ENCODE measurements at regions not wholly inside any gene's neighbourhood (a gene's known extent, or its start where the extent isn't known, plus 50 kb on each side); places are given as distances from the start of the nearest gene placed in this dataset.

- no peaks in the 10 kb centered on the region for H3K9me3 ChIP-seq (ENCODE audit: control insufficient read depth, insufficient read depth, low read depth, low read length)
- H3K4me1 ChIP-seq (ENCODE audit: control insufficient read depth, insufficient read depth, low read length): no peaks in the 10 kb centered on the region
- POLR2A ChIA-PET: no interaction called here
- CTCF ChIA-PET: interaction anchor here (0.6 to 0.7 kb wide), 2 partner anchors 332 to 375 kb away, joined by 3 to 4 read pairs; no protein-coding TSS in a partner anchor
- TF ChIP-seq ZBTB6 (tag by site-specific recombination; IDR thresholded peaks at IDR 0.05) (no peak), ZNF600 (tag by site-specific recombination; IDR thresholded peaks at IDR 0.05) (no peak), ZNF423 (tag by site-specific recombination; IDR thresholded peaks at IDR 0.05) (no peak), ZNF280D (tag by site-specific recombination; IDR thresholded peaks at IDR 0.05) (no peak), OVOL3 (tag by site-specific recombination; IDR thresholded peaks at IDR 0.05) (no peak), ZNF19 (tag by site-specific recombination; IDR thresholded peaks at IDR 0.05; ENCODE audit: low read depth) (no peak), KLF9 (tag by site-specific recombination; IDR thresholded peaks at IDR 0.05; ENCODE audit: low read depth) (no peak), ZNF792 (tag by site-specific recombination; IDR thresholded peaks at IDR 0.05) (no peak)
- no peak overlapping the region for H3K4me3 ChIP-seq (ENCODE audit: low read depth, low read length)
- no peak overlapping the region for H3K27ac ChIP-seq (ENCODE audit: extremely low read depth, low read depth, low read length)
- H3K36me3 ChIP-seq (ENCODE audit: control insufficient read depth in 2 of 2, insufficient read depth in 1 of 2, low read length in 2 of 2): no peaks in the 10 kb centered on the region
Measured at GRCh38 chr10:29888321-29888720, 171.1 kb downstream of the JCAD start.

GRCh38 chr10:29886299-29886698 is 173.1 kb downstream of the JCAD start:
- no peak overlapping the region for H3K27ac ChIP-seq (ENCODE audit: extremely low read depth, low read depth, low read length)
- no peaks in the 10 kb centered on the region for H3K9me3 ChIP-seq (ENCODE audit: control insufficient read depth, insufficient read depth, low read depth, low read length)
- no peak overlapping the region for H3K4me3 ChIP-seq (ENCODE audit: low read depth, low read length)
- TF ChIP-seq OVOL3 (tag by site-specific recombination; IDR thresholded peaks at IDR 0.05) (no peak), ZNF664 (tag by site-specific recombination; IDR thresholded peaks at IDR 0.05) (no peak), ZFP69B (tag by site-specific recombination; IDR thresholded peaks at IDR 0.05) (no peak), ZNF292 (tag by site-specific recombination; IDR thresholded peaks at IDR 0.05; ENCODE audit: borderline replicate concordance, low read depth) (no peak), ZNF514 (tag by site-specific recombination; IDR thresholded peaks at IDR 0.05) (no peak), HOXD13 (CRISPR knock-in tag; IDR thresholded peaks at IDR 0.05; ENCODE audit: borderline replicate concordance) (no peak)
- ChIA-PET CTCF (no interaction called here), POLR2A (interaction anchor here (0.5 kb wide), 1 partner anchor 463 kb away, joined by 3 read pairs; the partner anchor contains the start of gene MTPAP)
- H3K4me1 ChIP-seq (ENCODE audit: control insufficient read depth, insufficient read depth, low read length): no peaks in the 10 kb centered on the region
- H3K36me3 ChIP-seq (ENCODE audit: control insufficient read depth in 2 of 2, insufficient read depth in 1 of 2, low read length in 2 of 2): no peaks in the 10 kb centered on the region

GRCh38 chr10:29883231-29883630 is 176.2 kb downstream of the JCAD start:
- Histone ChIP-seq H3K27ac (ENCODE audit: extremely low read depth, low read depth, low read length) (no peak overlapping the region), H3K36me3 (ENCODE audit: control insufficient read depth in 2 of 2, insufficient read depth in 1 of 2, low read length in 2 of 2) (no peaks in the 10 kb centered on the region), H3K9me3 (ENCODE audit: control insufficient read depth, insufficient read depth, low read depth, low read length) (no peaks in the 10 kb centered on the region), H3K4me3 (ENCODE audit: low read depth, low read length) (no peak overlapping the region), H3K4me1 (ENCODE audit: control insufficient read depth, insufficient read depth, low read length) (no peaks in the 10 kb centered on the region)
- POLR2A ChIA-PET: no interaction called here
- CTCF ChIA-PET: interaction anchor here (0.6 kb wide), 1 partner anchor 61 kb away, joined by 5 read pairs; no protein-coding TSS in a partner anchor
- no peak for TF ChIP-seq ZNF548 (tag by site-specific recombination; IDR thresholded peaks at IDR 0.05)
- no peak for TF ChIP-seq OVOL3 (tag by site-specific recombination; IDR thresholded peaks at IDR 0.05)
- no peak for TF ChIP-seq IKZF3 (tag by site-specific recombination; IDR thresholded peaks at IDR 0.05)
- no peak for TF ChIP-seq PRDM10 (tag by site-specific recombination; IDR thresholded peaks at IDR 0.05)
- no peak for TF ChIP-seq YY2 (tag by site-specific recombination; IDR thresholded peaks at IDR 0.05)
- no peak for TF ChIP-seq ZNF629 (tag by site-specific recombination; IDR thresholded peaks at IDR 0.05)
- no peak for TF ChIP-seq ZFHX2 (tag by site-specific recombination; conservative IDR thresholded peaks at IDR 0.05)
- no peak for TF ChIP-seq ZNF184 (tag by site-specific recombination; IDR thresholded peaks at IDR 0.05)
- no peak for TF ChIP-seq PRDM6 (tag by site-specific recombination; IDR thresholded peaks at IDR 0.05)
- no peak for TF ChIP-seq ZNF843 (tag by site-specific recombination; IDR thresholded peaks at IDR 0.05)
- no peak for TF ChIP-seq ZNF16 (tag by site-specific recombination; IDR thresholded peaks at IDR 0.05; ENCODE audit: low read depth)
- TF ChIP-seq PRDM1 (tag by site-specific recombination; IDR thresholded peaks at IDR 0.05): no peak
